IMR-90 (cell line): ENCODE measurements at regions not wholly inside any gene's neighbourhood (a gene's known extent, or its start where the extent isn't known, plus 50 kb on each side); places are given as distances from the start of the nearest gene placed in this dataset.

ENCODE experiments used
- CEBPB ChIP-seq: IDR thresholded peaks from 2 replicates; pipeline ENCODE4 v1.6.1; 2012; ENCODE audit warnings: low read depth, low read length, improper control_type of control experiment
- FOS ChIP-seq: fragments of 150-350 bp; IDR thresholded peaks from 2 replicates; pipeline ENCODE4 v1.6.1; 2016; ENCODE audit warnings: low read depth, low read length
- MAZ ChIP-seq: IDR thresholded peaks from 2 replicates; pipeline ENCODE4 v1.6.1; 2012; ENCODE audit warnings: low read depth, mild to moderate bottlenecking, low read length, improper control_type of control experiment, moderate library complexity, borderline replicate concordance
- POLR2A ChIP-seq: IDR thresholded peaks from 2 replicates; pipeline ENCODE4 v1.6.1; 2012; ENCODE audit warnings: mild to moderate bottlenecking, low read depth, low read length
- RCOR1 ChIP-seq: IDR thresholded peaks from 2 replicates; pipeline ENCODE4 v1.6.1; 2012; ENCODE audit warnings: mild to moderate bottlenecking, low read length, improper control_type of control experiment; ENCODE audit not compliant: insufficient replicate concordance
- SMC3 ChIP-seq: fragments of 150-350 bp; IDR thresholded peaks from 2 replicates; pipeline ENCODE4 v1.6.1; 2016; ENCODE audit warnings: low read depth, mild to moderate bottlenecking, antibody characterized with exemption, low read length, moderate library complexity
- USF2 ChIP-seq: fragments of 150-350 bp; IDR thresholded peaks from 2 replicates; pipeline ENCODE4 v1.6.1; 2017; ENCODE audit warnings: mild to moderate bottlenecking, antibody characterized with exemption, low read length, low read depth
- TF ChIP-seq, protein P1 (sequence below): conservative IDR thresholded peaks from 2 replicates; pipeline ENCODE4 v1.5.1; 2012; ENCODE audit warnings: mild to moderate bottlenecking, low read depth, low read length, improper control_type of control experiment

DNA sequence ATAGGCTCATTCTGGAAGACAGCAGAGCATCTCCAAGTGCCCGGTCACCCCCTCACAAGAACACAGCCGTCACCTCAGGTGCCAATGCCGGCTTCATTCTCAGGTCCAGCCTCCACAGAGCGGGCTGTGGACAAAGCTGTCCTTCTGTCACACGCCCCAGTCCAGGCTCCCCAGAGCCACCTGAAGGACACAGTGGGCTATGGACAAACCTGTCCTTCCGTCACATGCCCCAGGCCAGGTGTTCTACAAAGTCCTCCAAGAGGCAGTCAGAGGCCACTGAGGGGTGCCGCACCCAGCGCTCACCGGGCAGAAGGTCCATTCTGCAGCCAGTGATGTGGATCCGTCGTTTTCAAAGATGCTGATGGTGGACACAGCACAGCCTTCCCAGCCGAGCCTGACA is 173.2 kb upstream of the PPP2R2D start:
- TF ChIP-seq, protein P1, sequence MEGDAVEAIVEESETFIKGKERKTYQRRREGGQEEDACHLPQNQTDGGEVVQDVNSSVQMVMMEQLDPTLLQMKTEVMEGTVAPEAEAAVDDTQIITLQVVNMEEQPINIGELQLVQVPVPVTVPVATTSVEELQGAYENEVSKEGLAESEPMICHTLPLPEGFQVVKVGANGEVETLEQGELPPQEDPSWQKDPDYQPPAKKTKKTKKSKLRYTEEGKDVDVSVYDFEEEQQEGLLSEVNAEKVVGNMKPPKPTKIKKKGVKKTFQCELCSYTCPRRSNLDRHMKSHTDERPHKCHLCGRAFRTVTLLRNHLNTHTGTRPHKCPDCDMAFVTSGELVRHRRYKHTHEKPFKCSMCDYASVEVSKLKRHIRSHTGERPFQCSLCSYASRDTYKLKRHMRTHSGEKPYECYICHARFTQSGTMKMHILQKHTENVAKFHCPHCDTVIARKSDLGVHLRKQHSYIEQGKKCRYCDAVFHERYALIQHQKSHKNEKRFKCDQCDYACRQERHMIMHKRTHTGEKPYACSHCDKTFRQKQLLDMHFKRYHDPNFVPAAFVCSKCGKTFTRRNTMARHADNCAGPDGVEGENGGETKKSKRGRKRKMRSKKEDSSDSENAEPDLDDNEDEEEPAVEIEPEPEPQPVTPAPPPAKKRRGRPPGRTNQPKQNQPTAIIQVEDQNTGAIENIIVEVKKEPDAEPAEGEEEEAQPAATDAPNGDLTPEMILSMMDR = no peak
- TF ChIP-seq SMC3 (no peak), POLR2A (no peak), FOS (no peak), CEBPB (no peak), USF2 (no peak), RCOR1 (no peak), MAZ (no peak)
